ENCODE measurements at regions not wholly inside any gene's neighbourhood (a gene's known extent, or its start where the extent isn't known, plus 50 kb on each side); places are given as distances from the start of the nearest gene placed in this dataset.

DNA sequence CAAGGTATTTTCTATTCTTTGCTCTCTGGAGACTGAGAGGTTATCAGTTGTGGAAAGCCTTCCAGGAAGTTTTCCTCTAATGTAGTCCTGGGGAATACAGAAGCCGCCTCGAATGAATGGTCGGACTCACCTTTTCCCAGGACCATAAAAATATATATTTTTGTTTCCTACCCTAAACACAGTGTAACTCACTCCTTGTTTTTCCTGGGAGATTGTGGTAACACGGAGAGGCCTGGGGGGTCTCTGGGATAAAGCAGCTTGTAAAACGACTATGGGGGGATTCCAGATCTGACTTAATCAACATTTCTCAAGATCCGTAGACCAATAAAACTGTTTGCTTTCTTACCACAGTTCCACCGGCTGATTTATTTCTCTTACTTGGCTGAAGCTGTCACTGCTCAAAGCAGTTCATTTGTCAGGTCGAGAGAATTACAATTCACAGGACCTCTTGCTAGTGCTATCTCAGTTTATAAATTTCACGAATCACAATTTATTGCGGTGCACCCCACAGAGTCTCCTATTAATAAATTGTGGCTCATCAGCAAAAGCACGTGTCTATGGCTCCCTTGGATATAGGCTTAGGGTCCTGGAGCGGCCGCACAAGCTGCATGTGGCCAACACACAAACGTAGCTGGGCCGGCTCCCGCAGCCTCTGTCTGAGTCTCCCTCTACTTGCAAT lies 176.3 kb upstream of the BMPER start:
- DNase-seq (ENCODE audit: low spot score), result no peak

DNA sequence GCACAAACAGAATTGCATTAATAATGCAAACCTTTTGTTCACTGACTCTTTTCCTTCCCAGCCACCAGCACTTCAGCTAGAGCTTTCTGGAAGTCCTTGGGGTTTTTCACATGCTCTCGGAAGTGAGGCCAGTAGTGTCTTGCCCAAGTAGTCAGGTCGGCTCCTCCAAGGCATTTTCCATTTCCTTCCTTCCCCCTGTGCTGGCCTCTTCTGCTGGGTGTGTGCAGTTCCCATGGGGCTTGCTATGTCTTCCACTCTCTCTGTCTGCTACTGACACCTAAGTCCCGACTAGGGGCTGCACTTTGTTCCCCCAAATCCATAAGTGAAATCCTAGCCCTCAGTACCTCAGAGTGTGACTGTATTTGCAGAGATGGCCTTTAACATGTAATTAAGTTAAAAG lies 175.6 kb upstream of the BMPER start:
- no peak for DNase-seq (ENCODE audit: low spot score)

DNA sequence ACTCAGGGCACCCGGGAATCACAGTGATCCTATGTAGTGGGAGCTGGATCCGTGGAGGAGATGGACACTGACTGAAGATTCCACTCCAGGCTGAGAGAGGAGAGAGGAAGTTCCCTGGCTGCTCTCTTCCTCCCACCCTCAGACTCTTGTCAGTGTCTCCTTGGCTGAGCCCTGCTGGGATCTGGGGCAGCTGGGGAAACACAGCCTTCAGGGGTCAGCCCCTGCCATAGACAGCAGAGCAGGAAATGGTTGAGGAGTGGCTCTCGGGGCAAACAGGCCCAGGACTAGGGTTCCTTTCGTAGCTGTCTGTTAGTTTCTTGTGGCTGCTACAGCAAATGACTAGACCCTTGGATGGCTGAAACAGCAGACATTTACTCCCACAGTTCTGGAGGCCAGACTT lies 174.4 kb upstream of the BMPER start:
- no peak for DNase-seq (ENCODE audit: low spot score)

DNA sequence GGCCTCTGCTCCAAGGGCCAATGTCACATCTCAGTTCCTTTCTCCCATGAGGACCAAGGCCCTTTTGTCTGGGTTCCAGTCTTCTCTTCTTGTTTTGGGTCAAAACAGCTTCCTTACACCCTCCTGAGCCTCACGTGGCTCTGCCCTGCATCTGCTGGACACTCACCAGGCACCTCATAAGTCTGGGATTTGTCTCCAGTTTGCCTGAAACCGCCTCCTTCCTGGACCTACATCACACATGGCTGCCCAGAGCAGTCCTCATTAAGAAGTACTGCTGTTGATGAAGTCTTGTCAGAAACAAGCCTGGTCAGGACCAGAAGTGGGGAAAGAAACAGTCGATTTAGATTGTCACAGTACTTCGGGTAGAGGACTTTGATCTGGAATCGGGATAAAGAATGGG lies 173.4 kb upstream of the BMPER start:
- no peak for DNase-seq (ENCODE audit: low spot score)

DNA sequence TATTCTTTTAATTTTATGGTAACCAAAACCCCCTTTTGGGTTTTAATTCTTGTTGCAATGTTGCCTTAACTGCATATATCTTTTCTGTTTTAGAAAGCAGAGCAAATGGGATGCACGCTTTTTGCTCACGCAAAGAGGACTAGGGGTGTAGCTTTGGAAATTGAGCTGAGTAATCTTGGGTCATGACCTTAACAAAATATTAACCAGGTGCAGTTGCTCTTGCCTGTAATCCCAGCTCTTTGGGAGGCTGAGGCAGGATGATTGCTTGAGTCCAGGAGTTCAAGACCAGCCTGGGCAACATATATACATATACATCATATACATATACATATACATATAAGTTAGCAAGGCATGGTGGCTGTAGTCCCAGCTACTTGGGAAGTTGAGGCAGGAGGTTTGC lies 172.9 kb upstream of the BMPER start:
- DNase-seq (ENCODE audit: low spot score), result no peak

DNA sequence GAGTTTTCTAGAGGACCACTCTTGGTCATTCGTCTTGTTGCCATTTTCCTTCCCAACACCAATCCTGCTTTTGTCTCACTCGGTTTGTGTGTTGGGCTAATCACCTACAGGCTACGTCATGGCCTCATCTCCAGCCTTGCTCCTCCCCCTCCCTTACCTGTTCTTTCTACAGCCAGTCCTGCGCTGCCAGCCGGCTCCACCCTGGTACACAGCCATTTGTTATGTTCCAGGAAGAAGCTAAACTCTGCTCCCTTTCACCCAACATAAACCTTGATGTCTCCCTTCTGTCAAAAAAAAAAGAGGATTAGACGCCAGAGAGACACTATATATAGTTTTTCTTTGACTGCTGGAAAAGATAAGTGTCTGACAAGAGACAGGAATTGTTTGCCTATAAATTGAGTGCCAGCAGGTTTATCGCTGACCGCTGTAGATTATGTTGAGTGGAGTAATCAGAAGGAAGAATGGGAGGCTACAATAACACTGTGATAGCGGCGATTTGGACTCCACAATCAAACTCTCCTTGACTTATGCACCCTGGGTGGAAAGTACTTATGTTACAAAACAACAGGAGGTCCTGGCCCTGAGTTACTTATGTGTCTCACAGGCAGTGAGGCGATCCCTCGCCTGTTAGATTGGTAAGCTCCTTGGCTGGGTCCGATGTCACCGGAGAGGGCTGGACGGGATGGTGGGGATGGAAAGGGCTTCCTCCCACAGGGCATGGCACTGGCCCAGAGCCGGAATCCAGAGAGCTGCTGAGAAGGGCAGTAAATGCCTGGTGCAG lies 171.3 kb upstream of the BMPER start:
- no peak for DNase-seq (ENCODE audit: low spot score)

DNA sequence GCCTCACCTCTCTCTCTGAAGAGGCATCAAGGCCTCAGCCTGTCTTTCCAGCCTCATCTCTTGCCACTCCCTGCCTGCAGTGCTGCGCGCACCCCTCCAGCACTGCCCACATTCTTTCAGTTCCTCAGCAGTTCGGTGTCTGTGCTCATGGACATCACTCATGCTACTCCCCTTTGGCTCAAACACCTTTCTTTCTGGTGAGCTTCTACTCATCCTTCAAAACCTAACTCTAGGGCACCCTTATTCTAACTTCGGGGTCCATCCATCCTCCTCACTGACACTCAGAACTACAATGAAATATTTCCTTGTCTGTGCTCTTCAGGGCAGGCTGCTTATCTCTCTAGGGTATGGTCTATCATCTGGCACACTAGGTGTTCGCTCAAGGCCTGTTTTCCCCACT lies 169.9 kb upstream of the BMPER start:
- no peak for DNase-seq (ENCODE audit: low spot score)

DNA sequence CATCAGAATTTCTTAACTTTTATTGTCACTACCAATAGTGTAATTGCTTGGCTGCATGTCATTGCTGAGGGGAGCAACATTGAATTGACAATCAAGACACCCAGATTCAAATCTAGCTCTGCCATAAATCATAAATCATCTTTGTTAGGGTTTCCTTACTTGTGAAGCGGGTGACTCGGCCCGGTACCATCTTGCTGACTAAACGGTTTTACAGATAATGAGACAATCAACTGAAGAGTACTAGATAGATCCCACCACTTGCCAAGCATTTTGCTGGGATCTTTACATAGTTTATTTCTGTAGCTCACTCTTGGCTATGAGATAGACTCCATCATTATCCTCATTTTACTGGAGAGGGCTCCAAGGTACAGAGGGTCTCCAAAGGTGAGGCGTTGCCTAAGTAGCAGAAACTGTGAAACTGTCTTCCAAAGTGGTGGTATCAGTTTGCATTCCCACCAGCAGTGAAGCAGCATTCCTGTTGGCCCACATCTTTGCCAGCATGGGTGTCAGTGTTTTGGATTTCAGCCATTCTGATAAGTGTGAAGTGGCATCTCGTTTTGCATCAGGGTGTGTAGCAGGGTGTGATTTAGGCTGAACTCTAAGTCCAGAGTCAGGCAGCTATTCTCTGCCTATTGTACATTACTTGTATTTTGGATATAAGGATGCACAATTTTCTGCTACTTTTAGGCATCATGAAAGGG lies 168.7 kb upstream of the BMPER start:
- DNase-seq (ENCODE audit: low spot score), result no peak

DNA sequence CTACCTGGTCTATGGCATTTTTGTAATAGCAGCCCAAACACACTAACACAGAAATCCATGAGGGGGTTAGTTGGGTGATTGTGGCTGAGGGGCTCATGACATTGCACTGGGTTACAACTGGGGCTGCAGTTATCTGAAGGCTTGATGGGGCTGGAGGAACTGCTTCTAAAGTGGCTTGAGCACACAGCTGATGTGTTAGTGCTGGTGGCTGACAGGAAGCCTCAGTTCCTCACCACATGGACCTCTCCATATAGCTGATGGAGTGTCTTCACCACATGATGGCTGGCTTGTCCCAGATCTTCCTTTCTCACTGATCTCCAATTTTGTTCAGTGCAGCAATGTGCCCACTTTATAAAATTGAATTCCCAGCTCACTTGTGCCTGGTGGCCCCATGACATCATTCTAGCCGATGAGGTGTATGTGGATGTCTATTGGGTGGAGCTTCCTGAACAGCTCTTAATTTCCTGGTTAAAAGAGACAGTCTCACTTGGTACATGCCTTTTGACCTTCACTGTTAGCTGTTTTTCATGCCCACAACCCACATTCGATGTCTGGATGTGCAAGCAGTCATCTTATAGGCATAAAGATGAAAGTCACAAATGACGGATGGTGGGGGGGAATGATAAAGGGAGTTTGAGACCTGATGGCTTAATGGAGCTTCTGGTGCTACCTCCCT lies 166.9 kb upstream of the BMPER start:
- DNase-seq (ENCODE audit: low spot score), result no peak

DNA sequence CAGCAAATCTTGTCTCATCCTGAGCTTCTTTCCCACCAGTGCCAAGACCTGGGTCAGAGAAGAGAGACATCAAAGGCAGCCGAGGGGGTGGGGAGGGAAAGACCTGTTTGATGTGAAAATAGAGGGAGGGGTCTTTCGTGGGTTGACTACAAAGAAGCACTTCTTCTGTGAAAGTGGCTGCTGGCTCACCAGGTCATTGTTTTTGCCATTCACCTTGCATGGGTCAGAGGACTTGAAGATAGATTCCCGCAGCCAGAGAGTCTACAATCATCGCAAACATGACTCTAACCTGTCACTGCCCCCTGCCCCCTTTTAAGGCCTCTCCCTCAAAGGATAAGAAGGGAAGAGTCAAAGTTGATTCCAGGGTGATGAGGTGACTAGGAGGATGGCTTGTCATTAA lies 166.1 kb upstream of the BMPER start:
- no peak for DNase-seq (ENCODE audit: low spot score)

DNA sequence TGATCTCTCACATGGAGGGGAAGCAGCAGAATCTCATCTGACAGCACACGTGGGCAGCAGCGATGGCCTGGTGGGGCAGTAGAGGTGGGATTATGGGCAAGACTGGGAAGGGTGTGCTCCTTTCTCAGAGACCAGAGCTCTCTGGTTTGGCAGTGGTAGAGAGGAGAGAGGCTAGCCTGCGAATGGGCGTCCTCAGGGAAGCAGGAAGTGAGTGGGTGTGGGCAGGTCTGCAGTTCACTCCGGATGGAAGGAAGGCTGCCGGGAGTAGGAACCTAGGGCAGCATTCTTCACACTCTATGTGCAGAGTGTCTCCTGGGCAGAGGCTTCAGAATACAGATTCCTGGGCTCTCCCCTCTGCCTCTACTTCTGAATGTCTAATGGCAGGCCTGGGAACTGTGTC lies 162.8 kb upstream of the BMPER start:
- no peak for DNase-seq (ENCODE audit: low spot score)

DNA sequence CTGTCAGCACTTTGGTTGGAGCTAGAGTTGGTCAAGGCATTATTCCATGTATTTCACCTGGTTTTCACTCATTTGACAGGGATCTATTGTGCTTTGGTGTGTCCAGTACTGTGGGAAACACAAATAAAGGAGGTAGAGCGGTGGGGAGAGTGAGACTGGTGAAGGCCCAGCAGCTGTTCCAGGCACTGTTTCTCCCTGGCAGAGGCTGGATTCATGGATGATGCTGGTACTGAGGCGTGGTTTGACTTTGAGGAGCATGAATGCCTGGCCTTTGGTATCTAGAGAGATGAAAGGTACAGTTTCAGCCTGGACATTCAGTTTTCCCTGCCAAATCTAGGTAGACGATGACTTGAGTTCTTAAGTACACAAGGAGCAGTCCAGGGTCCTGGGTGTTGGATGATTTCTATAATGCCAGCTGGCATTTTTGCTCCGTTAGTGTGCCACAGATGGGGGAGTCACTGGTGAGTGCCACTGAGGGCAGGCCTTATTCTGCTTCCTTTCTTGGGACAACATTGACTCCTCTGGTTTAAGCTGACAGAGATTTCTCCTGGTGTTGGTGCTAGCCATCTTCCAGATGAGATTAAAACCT lies 162.2 kb upstream of the BMPER start:
- no peak for DNase-seq (ENCODE audit: low spot score)

DNA sequence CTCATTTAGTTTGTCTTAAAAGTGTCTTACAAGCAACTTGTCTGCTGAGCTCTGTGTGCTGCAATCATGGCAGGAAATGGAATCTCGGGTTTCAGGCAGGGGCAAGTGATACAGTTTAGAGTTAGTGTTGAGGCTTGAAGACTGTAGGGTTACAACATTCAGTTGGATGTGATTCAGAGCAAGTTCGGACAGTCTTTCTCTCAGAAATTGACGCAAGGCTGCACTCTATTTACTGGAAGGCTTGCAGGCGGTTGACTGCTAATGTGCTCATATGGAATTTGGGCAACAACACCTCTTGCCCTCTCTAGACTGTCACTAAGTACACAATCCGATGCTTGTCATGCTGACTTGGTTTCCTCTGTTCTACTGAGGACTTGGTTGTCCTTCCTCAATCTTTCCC lies 161.7 kb upstream of the BMPER start:
- no peak for DNase-seq (ENCODE audit: low spot score)

DNA sequence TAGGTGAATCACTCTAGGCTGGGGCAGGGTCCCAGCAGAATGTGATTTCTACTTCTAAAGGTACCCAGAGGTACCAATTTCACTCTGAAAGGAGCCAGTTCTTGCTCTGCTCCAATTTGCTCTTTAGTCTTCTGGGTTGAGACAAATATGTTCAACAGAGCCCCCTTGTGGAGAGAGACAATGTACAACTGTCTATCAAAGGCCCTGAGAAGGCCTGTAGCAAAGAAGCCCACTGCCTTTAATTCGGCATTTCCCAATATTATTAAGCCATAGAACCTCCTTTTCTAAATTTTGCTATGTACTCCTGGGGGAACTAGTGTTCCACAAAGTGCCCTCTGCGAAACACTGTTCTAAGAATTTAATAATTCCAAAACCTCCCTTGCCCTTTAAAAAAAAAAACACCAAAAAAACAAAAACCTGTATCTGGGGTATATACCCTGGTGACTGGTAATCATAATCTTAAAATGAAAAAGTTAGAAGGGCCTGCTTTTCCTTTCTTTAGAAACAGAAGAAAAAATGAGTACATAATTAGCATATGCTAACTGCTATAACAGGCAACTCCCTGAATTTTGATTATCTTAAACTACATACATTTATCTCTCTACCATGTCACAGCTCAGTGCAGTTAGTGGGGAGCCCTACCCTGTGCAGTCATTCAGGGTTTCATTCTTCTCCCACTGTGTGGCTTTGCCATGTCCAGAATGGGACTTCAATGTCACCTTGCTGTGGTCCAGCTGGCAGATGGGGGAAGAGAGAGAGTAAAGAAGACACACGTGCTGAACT lies 160.9 kb upstream of the BMPER start:
- DNase-seq (ENCODE audit: low spot score), result no peak

DNA sequence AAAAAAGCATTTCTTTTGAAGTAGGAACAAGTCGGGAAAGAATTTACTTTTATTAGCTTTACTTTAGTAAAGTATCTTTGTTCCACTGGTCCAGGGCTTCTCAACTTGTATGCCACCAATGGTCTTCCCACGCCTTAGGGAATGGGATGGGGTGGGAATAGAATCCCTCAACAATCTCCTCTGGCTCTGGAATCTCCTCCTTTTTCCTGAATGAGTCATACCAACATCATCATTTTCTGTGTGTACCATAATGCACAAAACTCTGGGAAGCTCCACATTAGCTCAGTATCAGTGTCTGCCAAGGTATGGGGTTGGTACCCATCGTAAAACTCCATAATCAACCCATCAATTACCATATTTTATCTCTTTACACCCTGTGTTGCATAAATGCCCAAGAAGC lies 159.4 kb upstream of the BMPER start:
- no peak for DNase-seq (ENCODE audit: low spot score)

DNA sequence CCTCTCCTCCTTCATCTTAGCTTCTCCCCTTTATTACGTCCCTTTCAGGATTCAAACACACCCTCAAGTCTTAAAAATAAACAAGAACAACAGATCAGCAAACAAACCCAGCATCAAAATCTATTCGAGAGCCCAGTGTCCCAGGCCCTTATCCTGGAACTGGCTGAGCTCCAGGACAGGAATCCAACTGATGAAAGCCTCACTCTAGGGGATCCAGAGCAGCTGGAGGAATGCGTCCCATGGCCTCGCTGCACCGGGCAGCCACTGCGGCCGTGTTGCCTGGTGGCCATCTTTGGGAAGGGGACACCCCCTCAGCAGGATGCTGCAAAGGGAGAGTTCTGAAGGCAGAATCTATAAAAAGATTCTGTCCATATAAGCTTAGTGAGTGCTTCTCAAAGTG lies 156.5 kb upstream of the BMPER start:
- no peak for DNase-seq (ENCODE audit: low spot score)

DNA sequence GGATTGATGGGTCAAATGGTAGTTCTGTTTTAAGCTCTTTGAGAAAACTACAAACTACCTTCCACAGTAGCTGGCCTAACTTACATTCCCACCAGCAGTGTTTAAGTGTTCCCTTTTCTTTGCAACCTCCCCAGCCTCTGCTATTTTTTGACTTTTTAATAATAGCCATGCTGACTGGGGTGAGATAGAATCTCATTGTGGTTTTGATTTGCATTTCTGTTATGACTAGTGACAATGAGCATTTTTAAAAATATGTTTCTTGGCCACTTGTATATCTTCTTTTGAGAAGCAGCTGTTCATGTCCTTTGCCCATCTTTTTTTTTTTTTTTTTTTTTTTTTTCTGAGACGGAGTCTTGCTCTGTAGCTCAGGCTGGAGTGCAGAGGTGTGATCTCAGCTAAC lies 155.2 kb upstream of the BMPER start:
- no peak for DNase-seq (ENCODE audit: low spot score)

DNA sequence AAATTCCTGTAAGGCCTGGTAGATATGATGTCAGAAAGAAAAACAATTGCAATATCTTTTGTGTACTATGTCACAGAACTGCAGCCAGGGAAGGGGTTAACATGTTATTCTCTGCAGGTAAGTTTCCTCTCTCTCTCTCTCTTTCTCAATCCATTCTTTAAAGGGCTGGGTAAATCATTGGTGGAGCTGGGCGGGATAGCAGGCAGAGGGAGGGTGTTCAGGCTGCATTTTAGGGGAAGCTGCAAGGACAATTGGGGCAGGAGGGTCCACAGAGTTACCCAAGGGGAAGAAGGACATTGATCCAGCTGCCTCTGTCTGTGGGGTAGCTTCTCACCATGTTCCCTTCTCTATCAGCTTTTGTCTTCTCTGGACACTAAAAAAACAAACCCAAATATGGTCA lies 153.9 kb upstream of the BMPER start:
- no peak for DNase-seq (ENCODE audit: low spot score)

DNA sequence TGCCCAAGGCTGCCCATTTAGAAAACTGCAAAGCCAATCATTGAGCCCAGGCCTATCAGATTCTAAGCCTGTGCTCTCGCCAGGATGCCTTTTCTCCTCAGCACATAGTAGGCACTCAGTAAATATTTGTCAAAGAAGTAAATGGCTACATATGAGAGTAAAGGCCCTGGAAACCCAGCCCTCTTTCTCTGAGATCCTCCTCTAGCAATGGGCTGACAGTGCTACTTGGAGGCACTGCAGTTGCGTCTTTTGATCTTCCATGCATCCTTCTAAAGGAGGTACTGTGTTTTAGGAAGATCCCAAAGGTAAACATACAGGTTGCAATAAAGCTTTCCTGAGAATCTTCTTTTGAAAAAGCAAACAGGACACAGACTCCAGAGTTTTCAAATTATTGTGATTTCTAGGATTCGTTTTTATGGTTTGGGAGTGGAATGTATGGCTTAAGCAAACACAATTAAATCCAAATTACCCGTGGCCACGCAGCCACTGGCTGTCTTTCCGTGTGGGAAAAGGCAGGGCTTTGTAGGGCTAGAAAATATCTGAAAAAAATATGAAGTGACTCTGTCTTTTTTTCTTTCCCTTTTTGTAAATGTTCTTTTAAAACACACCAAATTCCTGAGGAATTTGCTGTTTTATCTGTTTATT lies 151.3 kb upstream of the BMPER start:
- DNase-seq (ENCODE audit: low spot score), result no peak

DNA sequence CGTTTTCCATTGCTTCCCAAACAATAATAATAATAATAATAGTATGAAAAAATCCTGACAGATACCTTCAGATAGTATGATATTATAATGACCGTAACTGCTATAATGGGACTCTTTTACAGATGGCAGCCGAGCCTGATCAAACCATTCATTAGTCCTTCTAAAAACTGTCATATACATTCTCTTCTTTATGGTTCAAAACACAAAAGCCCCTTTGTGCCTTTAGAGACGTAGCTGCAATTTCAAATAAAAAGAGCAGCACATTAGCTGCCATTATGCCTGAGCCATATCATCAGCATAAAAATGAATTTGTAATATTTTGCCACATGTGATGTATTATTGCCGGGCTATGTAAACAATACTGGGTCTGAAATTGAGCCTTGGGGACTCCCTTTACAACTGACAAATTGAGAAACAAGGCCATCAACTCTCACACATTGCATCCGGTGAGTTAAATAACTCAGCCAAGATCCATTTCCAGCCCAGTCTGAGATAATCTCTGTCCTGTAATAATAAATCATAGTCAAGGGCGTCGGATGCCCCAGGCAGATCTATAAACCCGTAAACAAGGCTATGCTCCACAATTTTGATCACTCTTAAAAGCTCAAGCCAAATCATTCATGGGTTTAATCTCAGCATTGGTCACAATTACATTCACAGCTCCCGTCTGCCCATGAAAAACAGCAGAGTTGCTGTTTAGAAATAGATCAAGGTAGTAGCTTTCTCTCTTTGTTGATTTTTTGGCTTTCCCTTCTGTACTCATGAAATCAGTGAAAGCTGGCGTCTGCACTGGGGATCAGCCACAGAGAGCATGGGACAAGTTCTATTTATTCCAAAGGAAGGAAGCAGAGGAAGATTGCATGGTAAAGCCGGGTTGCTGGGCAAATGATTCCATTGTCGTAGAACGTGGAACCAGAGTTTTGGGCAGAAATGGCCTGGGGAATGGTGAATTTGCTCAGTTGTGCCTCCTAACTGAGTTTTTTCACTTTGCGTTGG lies 150.1 kb upstream of the BMPER start:
- no peak for DNase-seq (ENCODE audit: low spot score)
